ENCODE measurements at regions not wholly inside any gene's neighbourhood (a gene's known extent, or its start where the extent isn't known, plus 50 kb on each side); places are given as distances from the start of the nearest gene placed in this dataset.

- Histone ChIP-seq H3K23ac (ENCODE audit: insufficient read length, low read depth, low read length) (no peak overlapping the region), H4K5ac (ENCODE audit: insufficient read length, low read depth, low read length) (no peak overlapping the region), H3K9ac (ENCODE audit: extremely low read depth, insufficient read length, low read length) (no peak overlapping the region), H3K23me2 (ENCODE audit: insufficient read length, low read depth, low read length, poor library complexity, severe bottlenecking) (no peaks in the 10 kb centered on the region), H3K18ac (ENCODE audit: insufficient read length, low read depth, low read length) (no peak overlapping the region), H3K79me1 (ENCODE audit: insufficient read depth, low read depth, low read length, poor library complexity, severe bottlenecking) (no peaks in the 10 kb centered on the region), H3K56ac (ENCODE audit: insufficient read length, low read depth, low read length) (no peak overlapping the region), H3K79me2 (ENCODE audit: insufficient read depth, low read length) (no peaks in the 10 kb centered on the region), H3T11ph (ENCODE audit: low read length) (no peak overlapping the region), H2AK5ac (ENCODE audit: insufficient read length, low read length) (no peak overlapping the region), H3K27me3 (ENCODE audit: insufficient read depth, low read length) (no peaks in the 10 kb centered on the region), H2AFZ (ENCODE audit: low read length) (no peak overlapping the region), H3K14ac (ENCODE audit: insufficient read depth, low read length) (no peak overlapping the region), H4K91ac (ENCODE audit: insufficient read length, low read depth, low read length) (no peak overlapping the region), H3K27ac (ENCODE audit: insufficient read length, low read depth, low read length) (no peak overlapping the region), H2BK20ac (ENCODE audit: low read depth, low read length, poor library complexity, severe bottlenecking) (no peak overlapping the region), H4K20me1 (ENCODE audit: control insufficient read depth, insufficient read depth, insufficient read length) (no peaks in the 10 kb centered on the region), H4K8ac (replicated peaks; ENCODE audit: insufficient read length, low read depth, low read length) (no peak overlapping the region), H2BK12ac (ENCODE audit: insufficient read length, low read depth, low read length) (no peak overlapping the region), H2BK15ac (ENCODE audit: low read depth, low read length) (no peak overlapping the region), H3K4me2 (ENCODE audit: insufficient read depth, insufficient read length, low read length) (no peak overlapping the region), H2BK120ac (ENCODE audit: low read depth, low read length, poor library complexity, severe bottlenecking) (no peak overlapping the region), H3K4ac (ENCODE audit: low read depth, low read length) (no peak overlapping the region), H2BK5ac (ENCODE audit: insufficient read length, low read length) (no peak overlapping the region), H3K9me3 (ENCODE audit: control insufficient read depth, low read depth, low read length) (no peaks in the 10 kb centered on the region), H3K4me1 (ENCODE audit: insufficient read depth, low read length) (peaks cover 3% of the 10 kb centered on the region; the same call in 1 of the 2 replicates)
- peak overlapping the region in 2 of 3 experiments; percentile 37 to 74; a peak in 2 of 7 replicates for H3K27ac Mint-ChIP-seq
- H3K4me1 Mint-ChIP-seq = peaks cover 9 to 11% of the 10 kb centered on the region in 2 experiments
- no peak overlapping the region for H3K4me3 Mint-ChIP-seq
- H3K36me3 Mint-ChIP-seq (ENCODE audit: insufficient read depth in 1 of 3, low read depth in 3 of 3) = peaks cover 1 to 4% (median 3%) of the 10 kb centered on the region in 3 experiments; a peak in 4 of 7 replicates
- H3K27me3 Mint-ChIP-seq (ENCODE audit: low read depth) = peaks cover 2% of the 10 kb centered on the region; the same call in 1 of the 2 replicates
- DNase-seq = no peak
- no peak for TF ChIP-seq CTCF (conservative IDR thresholded peaks at IDR 0.05)
- peaks cover 4 to 10% of the 10 kb centered on the region in 2 experiments; a peak in 4 of 5 replicates for H3K9me3 Mint-ChIP-seq
- no CpG with 5 or more reads among the region's 7 CpGs for WGBS (ENCODE audit: extremely low coverage, insufficient read length, low lambda C conversion rate)
Observed at GRCh38 chr7:41439515-41439879, 263.4 kb downstream of the INHBA start.

Data from H9 (cell line).